HepG2 (cell line): ENCODE measurements at regions not wholly inside any gene's neighbourhood (a gene's known extent, or its start where the extent isn't known, plus 50 kb on each side); places are given as distances from the start of the nearest gene placed in this dataset.

ENCODE experiments used
- BHLHE40 ChIP-seq: IDR thresholded peaks from 2 replicates; pipeline ENCODE4 v1.6.1; 2011; ENCODE audit warnings: low read length, improper control_type of control experiment
- CTCF ChIP-seq: sonication (generic); formaldehyde crosslinking; IDR thresholded peaks from 2 replicates; pipeline ENCODE4 v1.5.0; 2020; ENCODE audit warnings: mild to moderate bottlenecking, missing genetic modification reagents, moderate library complexity
- HDAC2 ChIP-seq: sonication (generic); formaldehyde crosslinking; IDR thresholded peaks from 2 replicates; pipeline ENCODE4 v1.4.0; 2020; ENCODE audit warnings: missing genetic modification reagents
- HDAC6 ChIP-seq: fragments of 200-600 bp; sonication (generic); IDR thresholded peaks from 2 replicates; pipeline ENCODE4 v1.7.0; 2017; ENCODE audit warnings: mild to moderate bottlenecking, antibody characterized with exemption, low read length, low read depth
- MAX ChIP-seq: IDR thresholded peaks from 2 replicates; pipeline ENCODE4 v1.6.1; 2012; ENCODE audit warnings: inconsistent platforms
- POLR2G ChIP-seq: fragments of 200-400 bp; formaldehyde crosslinking; IDR thresholded peaks from 2 replicates; pipeline ENCODE4 v1.6.1; 2018; ENCODE audit warnings: mild to moderate bottlenecking, low read depth, low read length, moderate library complexity
- SIX1 ChIP-seq: sonication (generic); formaldehyde crosslinking; IDR thresholded peaks from 2 replicates; pipeline ENCODE4 v1.4.0; 2020; ENCODE audit warnings: missing genetic modification reagents, borderline replicate concordance
- ZBTB20 ChIP-seq: sonication (generic); formaldehyde crosslinking; IDR thresholded peaks from 2 replicates; pipeline ENCODE4 v1.8.1; 2023; ENCODE audit warnings: missing genetic modification reagents, low read depth, mild to moderate bottlenecking, borderline replicate concordance
- ZFYVE20 ChIP-seq: sonication (generic); formaldehyde crosslinking; IDR thresholded peaks from 2 replicates; pipeline ENCODE4 v1.8.0; 2023; ENCODE audit warnings: low read depth, mild to moderate bottlenecking, moderate library complexity, missing genetic modification reagents, borderline replicate concordance
- ZNF430 ChIP-seq: sonication (generic); formaldehyde crosslinking; IDR thresholded peaks from 2 replicates; pipeline ENCODE4 v1.9.0; 2021; ENCODE audit warnings: mild to moderate bottlenecking, missing genetic modification reagents
- ZNF788 ChIP-seq: sonication (generic); formaldehyde crosslinking; IDR thresholded peaks from 2 replicates; pipeline ENCODE4 v1.5.0; 2020; ENCODE audit warnings: mild to moderate bottlenecking, missing genetic modification reagents, borderline replicate concordance

- no peak for TF ChIP-seq HDAC6
- no peak for TF ChIP-seq ZNF788 (CRISPR knock-in tag)
- no peak for TF ChIP-seq POLR2G
- TF ChIP-seq BHLHE40 = no peak
- TF ChIP-seq ZNF430 (CRISPR knock-in tag) = no peak
- TF ChIP-seq MAX = no peak
- TF ChIP-seq CTCF (CRISPR knock-in tag) = no peak
- no peak for TF ChIP-seq ZFYVE20 (CRISPR knock-in tag)
- no peak for TF ChIP-seq ZBTB20
- no peak for TF ChIP-seq SIX1 (CRISPR knock-in tag)
- TF ChIP-seq HDAC2 (CRISPR knock-in tag) = no peak
Measured at GRCh38 chr11:23679981-23680380, 816.9 kb upstream of the LUZP2 start.
